ENCODE measurements at regions not wholly inside any gene's neighbourhood (a gene's known extent, or its start where the extent isn't known, plus 50 kb on each side); places are given as distances from the start of the nearest gene placed in this dataset.
"Not testable (repeated sequence)": the region's sequence is repeated elsewhere in the genome, so short reads cannot be mapped to it uniquely, and the experiment has no call there.

DNA sequence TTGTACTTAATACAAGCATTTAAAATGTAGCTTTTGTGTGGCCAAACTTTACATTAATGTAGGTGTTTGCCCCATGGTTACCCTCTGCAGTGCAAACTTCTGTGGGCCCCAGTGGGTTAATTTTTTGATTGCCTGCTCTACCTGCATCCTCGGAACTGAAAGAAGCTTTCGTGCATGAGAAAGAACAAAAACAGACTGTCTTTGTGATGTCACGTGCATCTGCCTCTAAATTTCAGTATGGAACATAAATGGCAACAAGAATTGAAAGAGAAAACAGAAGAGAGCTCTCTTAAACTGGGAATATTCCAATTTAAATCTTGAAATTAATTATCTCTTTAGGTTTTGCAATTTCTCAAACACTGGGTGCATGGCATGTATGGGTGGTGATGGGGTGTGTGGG is 182.4 kb upstream of the LCORL start:
- DNase-seq (ENCODE audit: insufficient read length, low spot score) (no peak), FAIRE-seq (no peak)
- TF ChIP-seq POLR2A (IDR thresholded peaks at IDR 0.05; ENCODE audit: low read depth, low read length) = no peak

DNA sequence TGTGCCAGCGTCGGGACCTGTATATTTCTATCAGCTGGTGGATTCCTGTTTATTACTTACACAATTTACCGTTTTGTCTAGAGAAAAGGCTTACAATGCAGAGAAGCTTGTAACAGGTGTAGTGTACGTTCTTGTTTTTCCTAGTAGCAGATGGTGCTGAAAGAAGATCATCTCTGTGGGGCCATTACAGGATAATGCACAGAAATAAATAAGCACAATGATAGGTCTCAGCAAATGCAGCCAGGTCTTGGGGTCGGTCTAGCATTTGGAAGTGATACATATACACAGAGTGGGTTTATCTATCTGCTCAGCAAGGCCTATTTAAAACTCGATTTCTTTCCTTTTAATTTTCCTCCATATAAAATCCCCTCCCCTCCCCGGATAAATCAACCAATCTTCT is 180.9 kb upstream of the LCORL start:
- TF ChIP-seq POLR2A (IDR thresholded peaks at IDR 0.05; ENCODE audit: low read depth, low read length) = no peak
- no peak for DNase-seq (ENCODE audit: insufficient read length, low spot score)
- FAIRE-seq = no peak

DNA sequence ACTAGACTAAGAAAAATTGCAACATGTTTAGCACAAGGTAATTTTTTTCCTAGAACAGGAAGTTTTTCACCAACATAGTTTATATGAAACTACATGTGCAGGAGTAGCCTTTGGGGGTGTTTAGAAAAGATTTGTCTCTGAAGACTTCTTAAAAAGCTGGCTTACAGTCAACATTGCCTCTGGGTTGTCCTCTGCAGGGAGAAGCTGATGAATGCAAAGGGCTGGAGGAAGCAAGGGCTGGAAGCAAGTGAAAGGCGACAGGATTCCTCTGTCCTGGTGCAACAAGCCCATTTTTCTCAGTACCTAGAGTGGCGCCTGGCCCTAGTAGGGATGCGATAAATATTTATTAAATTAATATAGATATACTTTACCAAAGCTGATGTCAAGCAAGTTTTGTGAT is 180.3 kb upstream of the LCORL start:
- DNase-seq (ENCODE audit: insufficient read length, low spot score) (no peak), FAIRE-seq (no peak)
- no peak for TF ChIP-seq POLR2A (IDR thresholded peaks at IDR 0.05; ENCODE audit: low read depth, low read length)

DNA sequence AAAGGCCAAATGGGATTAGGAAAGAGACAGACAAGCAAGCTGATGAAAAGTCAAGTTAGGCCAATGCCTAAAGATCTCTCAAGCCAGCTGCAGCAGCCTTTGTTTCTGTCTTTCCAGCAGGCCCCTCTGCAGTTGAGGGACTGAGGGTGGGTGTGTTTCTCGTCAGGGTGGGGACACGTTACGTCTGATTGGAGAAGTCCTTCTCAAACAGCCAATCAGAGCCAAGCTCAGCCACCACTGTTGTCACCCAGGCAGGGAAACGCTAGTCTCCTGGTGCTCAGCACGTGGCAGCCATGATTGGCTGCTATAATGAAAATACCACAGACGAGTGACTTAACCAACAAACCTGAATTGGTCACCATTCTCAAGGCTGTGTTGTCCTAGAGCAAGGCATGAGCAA is 177.1 kb upstream of the LCORL start:
- no peak for DNase-seq (ENCODE audit: insufficient read length, low spot score)
- FAIRE-seq = no peak
- TF ChIP-seq POLR2A (IDR thresholded peaks at IDR 0.05; ENCODE audit: low read depth, low read length) = no peak

DNA sequence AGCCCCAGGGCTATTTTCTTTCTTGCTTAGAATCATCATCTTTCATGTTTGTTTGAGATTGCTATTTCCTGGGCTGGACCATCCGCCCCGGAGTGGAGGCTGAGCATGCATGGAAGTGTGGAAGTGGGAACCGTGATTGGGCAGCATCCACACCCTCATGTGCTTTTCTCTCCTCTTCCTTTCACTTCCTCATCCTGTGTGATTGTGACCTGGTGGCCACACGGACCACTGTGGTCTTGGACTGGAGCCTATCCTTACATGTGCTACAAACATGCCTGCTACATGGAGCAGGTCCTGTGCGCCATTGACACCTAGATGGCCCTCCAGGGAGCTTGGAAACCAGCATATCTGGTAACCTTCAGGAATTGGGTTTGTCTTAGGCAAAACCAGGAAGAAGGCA is 175.9 kb upstream of the LCORL start:
- FAIRE-seq (no peak), DNase-seq (ENCODE audit: insufficient read length, low spot score) (no peak)
- TF ChIP-seq POLR2A (IDR thresholded peaks at IDR 0.05; ENCODE audit: low read depth, low read length) = no peak

DNA sequence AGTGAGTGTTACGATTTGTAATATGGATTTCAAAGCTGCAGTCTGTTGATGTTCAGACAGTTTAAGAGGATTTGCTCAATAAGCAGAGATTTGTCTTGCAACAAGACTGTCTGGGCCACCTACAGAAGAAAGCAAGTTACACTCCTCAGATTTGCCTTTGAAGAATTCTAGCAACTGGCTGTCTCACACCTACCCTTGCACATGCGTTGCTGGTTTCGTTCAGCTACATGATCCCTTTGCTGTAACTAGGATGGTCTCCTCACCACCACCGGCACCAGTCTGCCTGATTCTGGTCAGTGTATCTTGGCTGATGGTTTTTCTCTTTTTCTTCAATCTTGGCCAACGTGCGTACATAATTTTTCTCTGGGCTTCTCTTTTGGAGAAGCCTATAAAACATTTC is 172.7 kb upstream of the LCORL start:
- no peak for FAIRE-seq
- TF ChIP-seq POLR2A (IDR thresholded peaks at IDR 0.05; ENCODE audit: low read depth, low read length) = no peak
- no peak for DNase-seq (ENCODE audit: insufficient read length, low spot score)

DNA sequence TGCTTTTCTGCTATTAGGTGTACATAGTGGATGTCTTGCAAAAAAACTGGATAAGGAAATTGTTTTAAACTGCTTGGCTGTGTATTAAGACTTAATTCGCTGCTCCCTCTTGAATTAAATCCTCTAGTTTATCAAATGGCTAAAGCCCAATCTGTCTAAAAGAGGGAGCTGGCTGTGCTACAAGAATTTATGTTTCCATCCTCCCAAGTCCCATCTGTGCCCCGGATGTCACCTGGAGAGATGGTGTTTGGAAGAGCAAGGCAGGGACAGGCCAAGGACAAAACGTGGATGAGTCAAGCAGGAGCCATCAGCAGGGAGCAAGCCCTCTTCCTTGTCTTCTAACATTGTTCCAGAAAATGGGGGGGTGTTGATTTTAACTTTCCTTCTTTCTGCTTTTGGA is 171.3 kb upstream of the LCORL start:
- DNase-seq (ENCODE audit: insufficient read length, low spot score) (no peak), FAIRE-seq (no peak)
- TF ChIP-seq POLR2A (IDR thresholded peaks at IDR 0.05; ENCODE audit: low read depth, low read length) = no peak

DNA sequence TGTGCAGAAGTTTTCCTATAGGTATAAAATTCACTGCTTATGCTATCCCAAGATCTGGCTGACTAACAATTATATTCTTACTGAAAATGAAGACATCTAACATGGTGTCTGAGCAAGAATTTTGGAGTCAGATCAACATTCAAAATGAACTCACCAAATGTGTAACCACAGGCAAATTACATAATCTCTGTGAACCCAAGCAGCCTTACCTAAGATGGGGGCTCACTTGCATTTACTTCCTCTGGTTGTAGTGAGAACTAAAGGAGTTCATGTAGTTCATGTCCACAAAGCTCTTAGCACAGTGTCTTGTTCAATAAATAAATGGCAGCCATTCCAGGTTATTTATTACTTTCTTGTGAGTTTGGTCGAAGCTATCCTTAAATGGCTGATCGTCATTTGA is 163.9 kb upstream of the LCORL start:
- FAIRE-seq = no peak
- TF ChIP-seq POLR2A (IDR thresholded peaks at IDR 0.05; ENCODE audit: low read depth, low read length) = no peak

DNA sequence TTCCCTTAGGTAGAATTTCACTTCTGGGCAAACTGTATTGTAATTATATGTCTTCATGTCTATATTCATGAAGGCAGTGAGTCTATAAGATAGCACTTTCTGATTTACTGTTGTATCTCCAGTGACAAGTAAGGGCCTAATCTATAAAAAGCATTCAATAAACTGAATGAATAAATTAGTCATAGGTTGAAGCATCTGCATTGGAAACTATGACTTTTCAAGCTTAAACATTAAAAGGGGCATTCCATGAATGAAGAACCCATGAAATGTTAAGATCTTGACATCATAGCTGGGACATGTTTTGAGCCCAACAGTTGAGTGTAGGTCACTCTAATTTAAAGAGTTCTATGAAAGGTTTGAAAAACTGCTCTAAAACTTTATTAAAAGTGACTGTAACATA is 159.3 kb upstream of the LCORL start:
- FAIRE-seq (no peak), DNase-seq (ENCODE audit: insufficient read length, low spot score) (no peak)

More for the DNA sequence above, 163.9 kb upstream of the LCORL start:
- no peak for DNase-seq (ENCODE audit: insufficient read length, low spot score)

DNA sequence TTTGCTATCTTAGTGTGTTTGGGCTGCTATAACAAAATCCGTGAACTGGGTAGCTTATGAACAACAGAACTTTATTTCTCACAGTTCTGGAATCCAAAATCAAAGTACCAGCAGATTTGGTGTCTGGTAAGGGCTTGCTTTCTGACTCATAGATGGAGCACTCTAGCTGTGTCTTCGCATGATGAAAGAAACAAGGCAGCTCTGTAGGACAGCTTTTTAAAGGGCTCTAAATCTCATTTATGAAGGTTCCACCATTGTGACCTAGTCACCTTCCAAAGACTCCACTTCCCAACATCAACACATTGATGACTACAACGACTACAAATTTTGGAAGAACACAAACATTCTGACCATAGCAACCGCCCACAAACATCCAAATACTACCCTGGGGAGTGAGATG is 158.6 kb upstream of the LCORL start:
- TF ChIP-seq POLR2A (IDR thresholded peaks at IDR 0.05; ENCODE audit: low read depth, low read length) = no peak
- FAIRE-seq (no peak), DNase-seq (ENCODE audit: insufficient read length, low spot score) (no peak)

More for the DNA sequence above, 159.3 kb upstream of the LCORL start:
- no peak for TF ChIP-seq POLR2A (IDR thresholded peaks at IDR 0.05; ENCODE audit: low read depth, low read length)

DNA sequence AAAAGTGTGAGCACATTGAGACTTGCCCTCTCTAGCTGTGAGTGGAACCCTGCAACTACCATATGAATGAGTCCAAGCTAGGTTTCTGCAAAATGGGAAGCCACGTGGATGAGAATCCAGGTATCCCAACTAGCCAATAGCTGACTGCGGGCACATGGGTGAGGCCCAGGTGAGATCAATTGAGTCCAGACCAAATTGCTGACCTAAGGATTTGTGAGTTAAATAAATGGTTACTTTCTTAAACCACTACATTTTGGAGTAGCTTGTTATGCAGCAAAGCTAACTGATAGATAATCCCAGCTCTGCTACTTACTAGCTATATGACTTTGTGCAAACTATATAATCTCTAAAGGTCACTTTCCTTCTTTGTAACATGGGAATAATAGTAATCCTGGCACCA is 150.3 kb upstream of the LCORL start:
- no peak for FAIRE-seq
- no peak for TF ChIP-seq POLR2A (IDR thresholded peaks at IDR 0.05; ENCODE audit: low read depth, low read length)
- DNase-seq (ENCODE audit: insufficient read length, low spot score) = no peak

DNA sequence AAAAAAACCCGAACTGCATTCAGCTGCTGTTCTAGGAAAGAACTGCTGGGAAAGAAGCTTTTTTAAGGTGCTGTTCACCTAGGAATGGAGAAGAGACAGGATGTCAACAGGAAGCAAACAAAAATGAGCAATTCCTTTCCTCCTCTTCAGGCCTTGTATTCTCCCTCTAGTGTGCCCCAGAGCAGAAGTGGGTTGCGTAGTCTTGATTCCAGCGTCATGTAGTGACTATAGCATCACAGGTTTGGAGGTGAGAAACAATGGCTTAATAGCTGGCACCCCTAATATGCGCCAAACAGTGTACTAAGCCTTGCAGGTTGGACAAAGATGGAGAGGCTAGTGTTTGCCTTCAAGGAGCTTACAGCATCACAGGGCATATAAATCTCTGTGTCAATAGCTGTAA is 146.3 kb upstream of the LCORL start:
- DNase-seq (ENCODE audit: insufficient read length, low spot score) (no peak), FAIRE-seq (no peak)
- TF ChIP-seq POLR2A (IDR thresholded peaks at IDR 0.05; ENCODE audit: low read depth, low read length) = no peak

DNA sequence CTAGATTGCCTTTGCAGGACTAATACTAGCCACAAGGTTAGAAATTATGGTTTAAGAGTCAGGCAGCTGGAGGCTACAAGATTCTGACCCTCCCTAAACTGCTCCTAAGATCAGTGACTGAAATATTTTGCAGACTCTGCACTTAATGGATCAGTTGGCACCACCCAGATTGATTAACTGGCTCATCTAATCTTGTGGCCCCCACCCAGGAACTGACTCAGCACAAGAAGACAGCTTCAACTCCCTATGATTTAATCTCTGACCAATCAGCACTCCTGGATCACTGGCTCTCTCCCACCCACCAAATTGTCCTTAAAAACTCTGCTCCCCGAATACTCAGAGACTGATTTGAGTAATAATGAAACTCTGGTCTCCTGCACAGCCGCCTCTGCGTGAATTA is 145.4 kb upstream of the LCORL start:
- DNase-seq (ENCODE audit: insufficient read length, low spot score) (no peak), FAIRE-seq (no peak)
- TF ChIP-seq POLR2A (IDR thresholded peaks at IDR 0.05; ENCODE audit: low read depth, low read length) = no peak

DNA sequence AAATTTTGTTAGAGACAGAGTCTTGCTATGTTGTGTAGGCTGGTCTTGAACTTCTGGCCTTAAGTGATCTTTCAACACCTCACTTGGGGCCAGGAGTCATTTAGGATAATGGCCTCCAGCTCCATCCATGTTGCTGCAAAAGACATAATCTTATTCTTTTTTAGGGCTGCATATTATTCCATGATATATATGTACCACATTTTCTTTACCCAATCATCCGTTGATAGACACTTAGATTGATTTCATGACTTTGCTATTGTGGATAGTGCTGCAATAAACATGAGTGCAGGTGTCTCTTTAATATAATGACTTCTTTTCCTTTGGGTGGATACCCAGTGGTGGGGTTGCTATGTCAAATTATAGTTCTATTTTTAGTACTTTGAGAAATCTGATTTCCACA is 140.9 kb upstream of the LCORL start:
- no peak for FAIRE-seq
- no peak for DNase-seq (ENCODE audit: insufficient read length, low spot score)
- TF ChIP-seq POLR2A (IDR thresholded peaks at IDR 0.05; ENCODE audit: low read depth, low read length) = no peak

DNA sequence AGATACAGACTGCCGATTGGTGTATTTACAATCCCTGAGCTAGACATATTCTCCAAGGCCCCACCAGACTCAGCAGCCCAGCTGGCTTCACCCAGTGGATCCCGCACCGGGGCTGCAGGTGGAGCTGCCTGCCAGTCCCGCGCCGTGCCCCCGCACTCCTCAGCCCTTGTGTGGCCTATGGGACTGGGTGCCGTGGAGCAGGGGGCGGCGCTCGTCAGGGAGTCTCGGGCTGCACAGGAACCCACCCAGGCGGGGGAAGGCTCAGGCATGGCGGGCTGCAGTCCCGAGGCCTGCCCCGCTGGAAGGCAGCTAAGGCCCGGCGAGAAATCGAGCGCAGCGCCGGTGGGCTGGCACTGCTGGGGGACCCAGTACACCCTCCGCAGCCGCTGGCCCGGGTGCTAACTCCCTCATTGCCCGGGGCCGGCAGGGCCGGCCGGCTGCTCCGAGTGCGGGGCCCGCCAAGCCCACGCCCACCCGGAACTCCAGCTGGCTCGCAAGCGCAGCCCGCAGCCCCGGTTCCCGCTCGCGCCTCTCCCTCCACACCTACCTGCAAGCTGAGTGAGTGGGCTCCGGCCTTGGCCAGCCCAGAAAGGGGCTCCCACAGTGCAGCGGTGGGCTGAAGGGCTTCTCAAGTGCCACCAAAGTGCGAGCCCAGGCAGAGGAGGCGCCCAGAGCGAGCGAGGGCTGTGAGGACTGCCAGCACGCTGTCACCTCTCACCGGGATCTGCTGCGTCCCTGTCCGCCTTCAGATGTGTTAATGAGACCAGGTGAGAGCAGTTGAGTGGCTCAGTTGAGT is 137.8 kb upstream of the LCORL start:
- not testable (repeated sequence) for FAIRE-seq; DNase-seq (ENCODE audit: insufficient read length, low spot score)

Measured in H54 (cell line).